ENCODE measurements at regions not wholly inside any gene's neighbourhood (a gene's known extent, or its start where the extent isn't known, plus 50 kb on each side); places are given as distances from the start of the nearest gene placed in this dataset.

DNA sequence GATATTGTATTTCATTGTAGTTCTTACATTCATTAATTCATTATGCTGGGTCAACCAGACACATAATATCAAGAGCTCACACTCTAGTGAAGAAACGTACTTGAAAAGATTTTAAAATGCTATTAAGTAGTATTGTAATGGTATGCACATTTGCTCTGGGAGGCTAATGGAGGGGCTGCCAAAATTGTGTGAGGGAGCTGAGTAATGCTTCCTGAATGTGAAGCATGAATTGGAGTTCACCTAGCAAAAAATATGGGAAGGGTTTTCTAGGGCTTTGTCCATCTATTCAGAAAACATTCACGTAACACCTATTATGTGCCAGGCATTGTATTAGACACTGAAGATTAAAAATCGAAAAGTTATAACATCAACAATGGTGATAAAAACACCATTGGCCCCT is 403.8 kb upstream of the PDE3A start:
- no peak for TF ChIP-seq EP300 (IDR thresholded peaks at IDR 0.05)
- TF ChIP-seq CTCF (IDR thresholded peaks at IDR 0.05), result no peak
- no peak for TF ChIP-seq POLR2A (IDR thresholded peaks at IDR 0.05)
- no peak for TF ChIP-seq POLR2AphosphoS5 (IDR thresholded peaks at IDR 0.05)

Measured in suprapubic skin (tissue), 4 donors.